ENCODE measurements at regions not wholly inside any gene's neighbourhood (a gene's known extent, or its start where the extent isn't known, plus 50 kb on each side); places are given as distances from the start of the nearest gene placed in this dataset.

DNA sequence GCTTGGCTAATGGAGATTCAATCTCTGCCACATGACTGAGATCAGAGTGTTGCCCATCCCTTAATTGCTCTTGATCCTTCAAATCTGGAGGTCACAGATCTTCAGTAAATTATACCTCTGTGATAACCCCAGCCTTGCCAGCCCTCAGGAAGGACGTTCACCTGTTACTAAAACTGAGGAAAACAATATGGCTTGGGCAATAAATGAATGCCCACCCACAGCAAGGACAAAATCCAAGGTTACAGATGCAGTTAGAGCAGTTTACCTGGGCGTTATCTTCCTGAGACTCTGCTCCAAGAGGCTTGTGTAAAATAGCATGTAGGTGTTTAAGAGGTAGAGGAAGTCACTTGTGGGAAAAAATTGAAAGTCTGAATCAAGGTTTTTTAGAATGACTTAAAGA lies 69.3 kb upstream of the MAOA start (continued):
- TF ChIP-seq, protein P1, sequence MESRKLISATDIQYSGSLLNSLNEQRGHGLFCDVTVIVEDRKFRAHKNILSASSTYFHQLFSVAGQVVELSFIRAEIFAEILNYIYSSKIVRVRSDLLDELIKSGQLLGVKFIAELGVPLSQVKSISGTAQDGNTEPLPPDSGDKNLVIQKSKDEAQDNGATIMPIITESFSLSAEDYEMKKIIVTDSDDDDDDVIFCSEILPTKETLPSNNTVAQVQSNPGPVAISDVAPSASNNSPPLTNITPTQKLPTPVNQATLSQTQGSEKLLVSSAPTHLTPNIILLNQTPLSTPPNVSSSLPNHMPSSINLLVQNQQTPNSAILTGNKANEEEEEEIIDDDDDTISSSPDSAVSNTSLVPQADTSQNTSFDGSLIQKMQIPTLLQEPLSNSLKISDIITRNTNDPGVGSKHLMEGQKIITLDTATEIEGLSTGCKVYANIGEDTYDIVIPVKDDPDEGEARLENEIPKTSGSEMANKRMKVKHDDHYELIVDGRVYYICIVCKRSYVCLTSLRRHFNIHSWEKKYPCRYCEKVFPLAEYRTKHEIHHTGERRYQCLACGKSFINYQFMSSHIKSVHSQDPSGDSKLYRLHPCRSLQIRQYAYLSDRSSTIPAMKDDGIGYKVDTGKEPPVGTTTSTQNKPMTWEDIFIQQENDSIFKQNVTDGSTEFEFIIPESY (IDR thresholded peaks at IDR 0.05), result no peak

DNA sequence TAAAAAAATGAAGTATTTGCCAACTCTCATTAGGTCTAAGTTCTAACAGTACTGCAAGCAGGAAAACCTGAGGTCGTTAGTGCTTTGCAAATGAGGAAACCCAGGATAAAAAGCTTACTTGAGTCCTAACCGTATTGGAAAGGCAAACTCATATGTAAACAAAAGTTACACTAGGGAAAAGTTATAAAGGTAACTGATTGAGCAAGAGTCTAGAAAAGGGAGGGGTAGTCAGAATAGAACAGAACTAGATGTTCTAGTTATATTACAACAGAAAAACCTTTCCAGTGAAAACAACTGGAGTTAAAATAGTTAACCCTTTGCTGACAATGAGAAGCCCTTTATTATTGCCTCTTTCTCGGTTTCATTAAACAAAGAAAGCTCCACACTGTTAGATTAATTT lies 66.4 kb upstream of the MAOA start:
- Histone ChIP-seq H3K27ac (ENCODE audit: low read depth in 1 of 2, low read length in 2 of 2) (peak overlapping the region; percentile 28 to 67), H3K4me3 (ENCODE audit: low read depth in 1 of 3, low read length in 3 of 3) (peak overlapping the region in 1 of 3 donors; percentile 11), H3K4me1 (ENCODE audit: control insufficient read depth in 4 of 4, insufficient read depth in 4 of 4, low read length in 3 of 4) (peaks cover 1 to 20% (median 14%) of the 10 kb centered on the region in 4 donors), H3K27me3 (ENCODE audit: control insufficient read depth in 4 of 4, insufficient read depth in 4 of 4, low read length in 3 of 4) (no peaks in the 10 kb centered on the region), H3K9ac (ENCODE audit: low read depth in 1 of 2, low read length in 2 of 2) (no peak overlapping the region), H3K9me3 (ENCODE audit: control insufficient read depth in 4 of 4, low read length in 3 of 4) (no peaks in the 10 kb centered on the region), H3K36me3 (ENCODE audit: control insufficient read depth in 4 of 4, insufficient read depth in 3 of 4, low read depth in 1 of 4, low read length in 3 of 4) (no peaks in the 10 kb centered on the region)
- TF ChIP-seq, protein P2, sequence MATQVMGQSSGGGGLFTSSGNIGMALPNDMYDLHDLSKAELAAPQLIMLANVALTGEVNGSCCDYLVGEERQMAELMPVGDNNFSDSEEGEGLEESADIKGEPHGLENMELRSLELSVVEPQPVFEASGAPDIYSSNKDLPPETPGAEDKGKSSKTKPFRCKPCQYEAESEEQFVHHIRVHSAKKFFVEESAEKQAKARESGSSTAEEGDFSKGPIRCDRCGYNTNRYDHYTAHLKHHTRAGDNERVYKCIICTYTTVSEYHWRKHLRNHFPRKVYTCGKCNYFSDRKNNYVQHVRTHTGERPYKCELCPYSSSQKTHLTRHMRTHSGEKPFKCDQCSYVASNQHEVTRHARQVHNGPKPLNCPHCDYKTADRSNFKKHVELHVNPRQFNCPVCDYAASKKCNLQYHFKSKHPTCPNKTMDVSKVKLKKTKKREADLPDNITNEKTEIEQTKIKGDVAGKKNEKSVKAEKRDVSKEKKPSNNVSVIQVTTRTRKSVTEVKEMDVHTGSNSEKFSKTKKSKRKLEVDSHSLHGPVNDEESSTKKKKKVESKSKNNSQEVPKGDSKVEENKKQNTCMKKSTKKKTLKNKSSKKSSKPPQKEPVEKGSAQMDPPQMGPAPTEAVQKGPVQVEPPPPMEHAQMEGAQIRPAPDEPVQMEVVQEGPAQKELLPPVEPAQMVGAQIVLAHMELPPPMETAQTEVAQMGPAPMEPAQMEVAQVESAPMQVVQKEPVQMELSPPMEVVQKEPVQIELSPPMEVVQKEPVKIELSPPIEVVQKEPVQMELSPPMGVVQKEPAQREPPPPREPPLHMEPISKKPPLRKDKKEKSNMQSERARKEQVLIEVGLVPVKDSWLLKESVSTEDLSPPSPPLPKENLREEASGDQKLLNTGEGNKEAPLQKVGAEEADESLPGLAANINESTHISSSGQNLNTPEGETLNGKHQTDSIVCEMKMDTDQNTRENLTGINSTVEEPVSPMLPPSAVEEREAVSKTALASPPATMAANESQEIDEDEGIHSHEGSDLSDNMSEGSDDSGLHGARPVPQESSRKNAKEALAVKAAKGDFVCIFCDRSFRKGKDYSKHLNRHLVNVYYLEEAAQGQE (IDR thresholded peaks at IDR 0.05), result peak; percentile 24
- peak; percentile 29 for TF ChIP-seq HNF4G (IDR thresholded peaks at IDR 0.05)
- TF ChIP-seq, protein P1 (IDR thresholded peaks at IDR 0.05), result peak; percentile 57
- peak; percentile 70 to 76 for TF ChIP-seq HNF4A (conservative IDR thresholded peaks at IDR 0.05)
- TF ChIP-seq RAD21 (IDR thresholded peaks at IDR 0.05), result peak; percentile 44 to 60
- TF ChIP-seq JUND (IDR thresholded peaks at IDR 0.05), result peak; percentile 51 to 69
- TF ChIP-seq RXRA (IDR thresholded peaks at IDR 0.05), result peak; percentile 76
- TF ChIP-seq, protein P3, sequence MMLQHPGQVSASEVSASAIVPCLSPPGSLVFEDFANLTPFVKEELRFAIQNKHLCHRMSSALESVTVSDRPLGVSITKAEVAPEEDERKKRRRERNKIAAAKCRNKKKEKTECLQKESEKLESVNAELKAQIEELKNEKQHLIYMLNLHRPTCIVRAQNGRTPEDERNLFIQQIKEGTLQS (IDR thresholded peaks at IDR 0.05), result peak; percentile 54
- TF ChIP-seq SP1 (IDR thresholded peaks at IDR 0.05), result peak; percentile 96
- peak; percentile 26 for TF ChIP-seq NR2F2 (IDR thresholded peaks at IDR 0.05)
- TF ChIP-seq FOXA2 (IDR thresholded peaks at IDR 0.05), result no peak
- TF ChIP-seq TAF1 (conservative IDR thresholded peaks at IDR 0.05), result no peak
- TF ChIP-seq, protein P4, sequence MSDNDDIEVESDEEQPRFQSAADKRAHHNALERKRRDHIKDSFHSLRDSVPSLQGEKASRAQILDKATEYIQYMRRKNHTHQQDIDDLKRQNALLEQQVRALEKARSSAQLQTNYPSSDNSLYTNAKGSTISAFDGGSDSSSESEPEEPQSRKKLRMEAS (IDR thresholded peaks at IDR 0.05), result peak; percentile 39
- TF ChIP-seq YY1 (IDR thresholded peaks at IDR 0.05), result peak; percentile 23
- TF ChIP-seq EGR1 (IDR thresholded peaks at IDR 0.05; ENCODE audit: low read depth in 2 of 2), result peak; percentile 12 to 32
- TF ChIP-seq GABPA (IDR thresholded peaks at IDR 0.05 in 1 of 2, conservative IDR thresholded peaks at IDR 0.05 in 1 of 2), result no peak
- TF ChIP-seq FOXA1 (IDR thresholded peaks at IDR 0.05), result no peak
- TF ChIP-seq, protein P5, sequence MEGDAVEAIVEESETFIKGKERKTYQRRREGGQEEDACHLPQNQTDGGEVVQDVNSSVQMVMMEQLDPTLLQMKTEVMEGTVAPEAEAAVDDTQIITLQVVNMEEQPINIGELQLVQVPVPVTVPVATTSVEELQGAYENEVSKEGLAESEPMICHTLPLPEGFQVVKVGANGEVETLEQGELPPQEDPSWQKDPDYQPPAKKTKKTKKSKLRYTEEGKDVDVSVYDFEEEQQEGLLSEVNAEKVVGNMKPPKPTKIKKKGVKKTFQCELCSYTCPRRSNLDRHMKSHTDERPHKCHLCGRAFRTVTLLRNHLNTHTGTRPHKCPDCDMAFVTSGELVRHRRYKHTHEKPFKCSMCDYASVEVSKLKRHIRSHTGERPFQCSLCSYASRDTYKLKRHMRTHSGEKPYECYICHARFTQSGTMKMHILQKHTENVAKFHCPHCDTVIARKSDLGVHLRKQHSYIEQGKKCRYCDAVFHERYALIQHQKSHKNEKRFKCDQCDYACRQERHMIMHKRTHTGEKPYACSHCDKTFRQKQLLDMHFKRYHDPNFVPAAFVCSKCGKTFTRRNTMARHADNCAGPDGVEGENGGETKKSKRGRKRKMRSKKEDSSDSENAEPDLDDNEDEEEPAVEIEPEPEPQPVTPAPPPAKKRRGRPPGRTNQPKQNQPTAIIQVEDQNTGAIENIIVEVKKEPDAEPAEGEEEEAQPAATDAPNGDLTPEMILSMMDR (IDR thresholded peaks at IDR 0.05; ENCODE audit: low read depth, low read length, missing input control), result no peak
- WGBS, result 10% methylated on average over 3 of the region's 3 CpGs
- no peak for DNase-seq (ENCODE audit: low spot score)

All from liver (tissue), 8 donors.